T47D (cell line): ENCODE measurements at regions not wholly inside any gene's neighbourhood (a gene's known extent, or its start where the extent isn't known, plus 50 kb on each side); places are given as distances from the start of the nearest gene placed in this dataset.

Experiments
- DNase-seq, 2 experiments: peaks; one replicate each; pipeline versions ENCODE4 v3.0.0 to v3.0.0-alpha.2; 2011 to 2012; ENCODE audit warnings: low read depth in 1 of 2, low spot score in 1 of 2
- JUND ChIP-seq: IDR thresholded peaks from 2 replicates; pipeline ENCODE4 v1.6.1; 2012; ENCODE audit warnings: low read depth
- in situ Hi-C: cut with HindIII; loops from 2 replicates; pipeline ENCODE4 v1.10.0; 2016; ENCODE audit warnings: low sequenced_read_pairs, low pct_unique_long_range_greater_than_20kb

DNA sequence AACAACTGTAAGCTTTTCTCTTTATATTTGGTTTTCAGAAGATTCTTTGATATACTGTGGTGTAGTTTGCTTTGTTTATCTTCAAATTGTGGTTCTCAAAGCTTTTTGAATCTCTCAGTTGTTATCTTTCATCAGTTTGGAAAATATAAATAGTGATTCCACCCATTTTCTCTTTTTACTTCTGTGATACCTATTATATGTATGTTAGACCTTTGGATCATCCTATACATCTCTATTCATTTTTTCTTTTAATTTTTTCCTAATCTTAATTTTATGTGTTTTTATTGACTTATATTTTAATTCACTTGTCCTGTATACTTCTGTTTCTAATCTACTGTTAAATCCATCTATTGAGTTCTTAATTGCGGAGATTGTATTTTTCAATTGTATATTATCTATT lies 160.7 kb upstream of the COL8A1 start:
- no peak for TF ChIP-seq JUND
- in situ Hi-C loops = no loop called here
- DNase-seq = no peak

DNA sequence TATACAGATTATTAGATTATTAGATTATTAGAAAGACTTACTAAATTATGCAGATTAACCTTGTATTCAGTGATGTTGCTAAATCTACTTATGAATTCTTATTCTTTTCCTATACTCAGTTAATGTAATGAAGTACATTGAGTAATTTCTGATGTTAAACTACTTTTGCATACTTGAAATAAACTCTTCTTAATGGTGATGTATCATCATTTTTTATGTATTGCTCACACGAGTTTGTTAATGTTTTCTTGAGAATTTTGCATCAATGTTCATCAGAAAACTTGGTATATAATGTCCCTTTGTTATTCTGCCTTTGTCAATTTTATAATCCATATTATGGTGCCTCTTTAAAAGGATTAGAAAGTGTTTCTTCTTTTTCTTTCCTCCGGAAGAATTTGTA lies 163.2 kb upstream of the COL8A1 start:
- in situ Hi-C loops = no loop called here
- DNase-seq = no peak
- TF ChIP-seq JUND = no peak

DNA sequence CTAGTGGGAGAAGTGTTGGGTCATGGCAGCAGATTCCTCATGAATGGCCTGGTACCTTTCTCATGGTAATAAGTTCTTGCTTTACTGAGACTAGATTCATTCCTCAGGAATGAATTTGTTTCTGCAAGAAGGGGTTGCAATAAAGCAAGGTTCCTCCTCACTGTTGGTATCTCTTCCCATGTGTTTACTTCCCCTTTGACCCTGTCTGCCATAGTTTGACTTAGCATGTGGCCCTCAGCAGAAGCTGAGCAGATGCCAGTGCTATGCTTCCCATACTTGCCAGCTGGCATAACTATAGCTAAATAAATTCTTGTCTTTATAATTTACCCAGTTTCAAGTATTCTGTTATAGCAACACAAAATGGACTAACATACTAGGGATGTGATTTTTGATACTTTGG lies 163.6 kb upstream of the COL8A1 start:
- DNase-seq = no peak
- in situ Hi-C loops = no loop called here
- no peak for TF ChIP-seq JUND

DNA sequence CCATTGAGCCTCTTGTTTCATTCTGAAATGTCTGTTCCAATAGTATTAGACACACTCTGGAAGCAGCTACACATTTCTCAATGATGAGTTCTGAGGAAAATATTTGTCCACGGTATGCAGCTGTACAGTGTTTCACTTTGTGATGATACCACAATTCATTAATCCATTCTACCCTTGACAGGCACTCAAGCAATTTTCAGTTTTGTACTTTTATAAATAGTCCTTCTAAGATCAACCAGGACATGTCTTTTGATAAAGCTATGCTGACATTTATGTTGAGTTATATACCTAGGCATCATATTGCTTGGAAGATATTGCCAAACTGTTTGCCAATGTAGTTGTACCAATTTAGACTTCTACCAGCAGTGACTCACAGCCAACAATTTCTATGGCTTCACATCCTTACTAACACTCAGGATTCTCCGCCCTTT lies 165.1 kb upstream of the COL8A1 start:
- no peak for TF ChIP-seq JUND
- no peak for DNase-seq
- in situ Hi-C loops = no loop called here

DNA sequence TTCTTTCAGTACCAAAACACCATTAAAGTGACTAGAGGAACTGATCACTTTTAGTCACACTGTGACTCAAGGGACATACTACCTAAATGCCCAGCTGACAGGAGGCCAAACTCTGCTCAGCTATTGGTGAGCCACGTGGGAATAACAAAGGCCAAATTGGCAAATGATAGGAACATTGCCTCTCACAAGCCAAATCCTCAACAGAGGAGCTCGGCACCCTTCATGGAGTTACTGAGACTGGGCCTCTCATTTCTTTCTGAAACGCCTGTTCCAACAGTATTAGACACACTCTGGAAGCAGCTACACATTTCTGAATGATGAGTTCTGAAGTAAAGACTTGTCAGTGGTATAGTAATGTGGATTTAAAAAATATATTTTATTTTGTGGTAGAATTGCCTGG lies 166.0 kb upstream of the COL8A1 start:
- in situ Hi-C loops = no loop called here

DNA sequence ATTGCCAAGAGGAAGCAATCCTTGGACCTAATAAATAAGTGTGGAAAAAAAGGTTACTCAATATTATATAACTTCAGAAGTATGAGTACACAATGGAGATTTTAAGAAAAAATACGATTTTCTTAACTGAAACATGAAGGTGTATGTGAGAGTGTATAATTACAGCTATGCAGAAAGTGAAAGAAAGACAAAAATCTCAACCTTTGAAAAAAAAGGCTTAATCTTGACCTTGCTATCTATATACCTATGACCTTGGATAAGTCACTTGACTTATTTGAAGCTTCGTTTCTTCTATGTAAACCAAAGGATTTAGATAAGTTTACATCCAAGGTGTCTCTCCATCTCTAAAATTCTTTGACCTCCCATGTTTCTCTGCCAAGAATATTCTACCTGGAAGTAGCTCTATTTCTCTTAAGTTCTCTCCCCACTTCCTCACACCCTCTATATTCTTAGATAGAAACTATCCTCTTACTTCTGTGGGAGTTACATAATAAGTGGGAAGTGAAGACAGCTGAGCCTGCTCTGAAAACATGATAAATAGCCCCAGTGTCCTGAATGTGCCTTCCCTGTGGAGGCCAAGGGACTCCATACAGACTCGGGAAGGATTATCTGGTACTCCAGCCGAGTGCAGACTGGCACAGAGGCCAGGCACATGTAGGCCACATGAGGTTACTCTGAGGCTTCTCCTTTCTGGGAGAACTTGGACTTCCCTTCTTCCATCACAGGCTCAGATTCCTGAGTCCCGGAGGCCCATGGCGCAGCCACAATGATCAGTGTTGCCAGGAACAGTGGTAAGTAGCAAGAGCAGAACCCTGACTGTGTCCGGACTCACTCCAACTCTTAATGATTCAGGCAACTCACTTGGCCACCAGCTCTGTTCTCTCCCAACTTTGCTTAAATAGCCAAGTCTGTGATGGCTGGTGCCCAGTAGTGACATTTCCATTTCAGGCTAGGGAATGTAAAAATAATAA lies 166.8 kb upstream of the COL8A1 start:
- no peak for DNase-seq
- no peak for TF ChIP-seq JUND
- in situ Hi-C loops = no loop called here

More for the DNA sequence above, 166.0 kb upstream of the COL8A1 start:
- DNase-seq = no peak
- no peak for TF ChIP-seq JUND

DNA sequence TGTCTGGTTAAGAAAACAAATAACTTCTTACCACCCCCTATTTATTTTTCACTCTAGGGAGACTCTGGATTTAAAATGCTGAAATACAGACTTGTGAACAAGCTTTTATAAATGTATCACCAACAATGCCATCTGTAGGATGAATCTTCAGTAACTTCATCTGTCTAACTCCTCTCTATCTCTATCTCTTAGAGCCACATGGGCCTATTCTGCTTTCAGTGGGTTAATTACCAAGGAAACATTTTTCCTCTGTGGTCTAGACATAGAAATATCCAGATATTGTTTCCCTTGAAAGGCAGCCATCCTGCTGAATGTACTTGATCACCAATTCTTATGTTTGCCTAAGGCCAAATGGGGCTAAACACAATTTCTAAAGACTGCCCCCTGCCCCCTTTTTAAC lies 167.6 kb upstream of the COL8A1 start:
- no peak for DNase-seq
- no peak for TF ChIP-seq JUND
- in situ Hi-C loops = no loop called here

DNA sequence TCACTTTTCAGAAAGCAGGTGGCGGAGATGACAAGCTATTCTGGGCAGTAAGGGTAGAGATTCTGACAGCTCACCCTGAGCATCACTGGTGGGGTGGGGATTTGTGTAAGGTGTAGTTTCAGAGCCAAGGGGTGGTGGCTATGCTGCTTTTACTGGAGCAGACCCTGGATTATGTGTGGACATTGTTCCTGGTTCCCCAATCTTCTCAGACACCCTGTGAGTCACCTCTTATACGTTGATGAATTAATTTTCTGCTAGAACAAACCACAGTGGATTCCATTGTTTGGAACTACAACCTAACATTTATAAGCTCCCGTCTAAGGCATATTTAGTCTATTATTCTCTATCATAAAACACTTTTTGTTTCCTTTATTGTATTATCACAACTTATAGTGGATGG lies 169.5 kb upstream of the COL8A1 start:
- DNase-seq = no peak
- no peak for TF ChIP-seq JUND
- in situ Hi-C loops = no loop called here

DNA sequence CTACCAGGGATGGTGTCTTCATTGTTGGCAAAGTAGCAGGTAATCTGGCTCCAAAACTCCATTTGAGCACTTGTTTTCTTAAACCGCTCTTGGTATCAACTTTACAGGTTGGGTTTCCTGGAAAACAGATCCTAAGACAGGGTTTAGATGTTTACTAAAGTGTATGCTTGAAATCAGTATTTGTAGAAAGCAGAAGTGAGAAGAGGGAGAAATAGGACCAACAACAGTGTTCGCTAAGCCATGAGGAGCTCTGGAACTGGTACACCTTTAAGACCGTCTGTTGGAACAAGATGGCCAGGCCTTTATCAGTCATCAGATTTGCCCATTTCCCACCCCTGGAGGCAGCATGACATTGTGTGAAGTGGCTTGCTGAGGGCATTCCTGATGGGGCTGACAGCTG lies 171.0 kb upstream of the COL8A1 start:
- in situ Hi-C loops = no loop called here
- DNase-seq = no peak
- TF ChIP-seq JUND = no peak

DNA sequence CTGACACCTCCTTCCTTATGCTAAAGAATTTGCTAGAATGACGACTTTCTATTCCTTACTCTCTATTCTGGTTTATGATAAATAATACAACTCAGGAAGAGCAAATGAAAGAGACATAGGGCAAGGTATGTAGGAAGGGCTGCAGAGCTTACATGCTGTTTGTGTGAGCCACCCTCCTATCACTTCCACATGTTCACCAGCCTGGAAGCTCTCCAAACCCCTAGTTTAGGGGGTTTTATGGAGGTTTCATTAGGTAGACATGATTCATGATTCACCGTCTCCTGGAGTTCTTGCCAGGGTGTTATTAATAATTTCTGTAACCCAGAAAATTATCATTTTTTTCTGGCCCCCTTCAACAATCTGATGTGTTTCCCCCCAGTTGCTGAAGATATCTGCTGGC lies 172.1 kb upstream of the COL8A1 start:
- no peak for TF ChIP-seq JUND
- no peak for DNase-seq
- in situ Hi-C loops = no loop called here

DNA sequence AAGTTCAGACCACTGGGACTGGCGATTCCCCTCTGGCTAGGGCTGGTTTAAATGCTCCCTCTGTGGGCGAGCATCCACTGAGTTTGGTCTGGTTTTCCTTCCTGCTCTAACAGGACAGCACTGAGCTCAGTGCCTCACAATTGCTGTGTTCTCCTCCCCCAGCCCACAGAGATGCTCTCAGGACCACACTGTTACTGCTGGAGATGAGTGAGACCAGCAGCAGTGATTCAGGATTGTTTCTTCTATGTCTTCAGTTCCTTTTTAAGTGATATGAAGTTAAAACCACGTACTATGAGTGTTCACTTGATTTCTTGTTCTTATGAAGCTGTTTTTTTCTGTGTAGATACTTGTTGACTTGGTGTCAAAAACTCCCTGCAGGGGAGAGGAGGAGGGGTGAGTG lies 180.4 kb upstream of the COL8A1 start:
- TF ChIP-seq JUND = no peak
- no peak for DNase-seq
- in situ Hi-C loops = no loop called here

DNA sequence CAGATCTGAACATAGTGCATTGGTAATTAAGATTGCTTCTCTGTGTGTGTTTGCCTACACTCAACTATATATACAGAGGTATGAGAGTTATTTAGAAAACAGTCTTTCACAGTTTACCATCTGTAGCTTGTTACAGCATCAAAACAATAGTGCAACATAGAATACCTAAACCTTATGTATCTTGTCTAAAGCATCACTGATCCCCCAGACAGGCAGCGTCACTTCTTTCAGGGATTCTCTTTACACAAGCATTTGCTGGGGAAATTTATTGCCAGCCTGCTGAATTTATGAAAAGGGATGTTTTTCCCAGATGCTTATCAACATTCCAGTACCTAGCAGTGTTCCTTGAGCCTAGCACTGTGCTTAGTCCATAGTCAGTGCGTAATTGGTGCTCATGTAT lies 195.8 kb upstream of the COL8A1 start:
- TF ChIP-seq JUND = no peak
- no peak for DNase-seq
- in situ Hi-C loops = no loop called here

DNA sequence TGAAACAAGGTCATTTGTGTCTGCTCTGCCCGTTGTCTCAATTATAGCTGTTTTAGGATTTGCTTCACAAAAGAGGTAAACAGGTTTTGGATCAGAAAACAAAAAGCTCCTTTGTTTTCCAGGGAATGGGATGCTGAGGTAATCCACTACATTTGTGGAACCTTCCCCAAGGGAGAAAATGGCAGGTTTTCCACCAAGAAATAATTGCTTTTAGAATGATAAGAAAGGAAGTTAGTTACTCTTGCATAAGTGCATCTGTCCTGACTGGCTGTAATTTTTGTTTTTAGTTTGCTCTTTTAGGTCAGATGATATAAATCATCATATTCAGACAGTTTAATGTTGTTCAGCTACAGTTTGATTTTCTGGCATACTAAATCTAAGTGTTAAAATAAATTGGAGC lies 198.5 kb upstream of the COL8A1 start:
- TF ChIP-seq JUND = no peak
- no peak for DNase-seq
- in situ Hi-C loops = no loop called here

DNA sequence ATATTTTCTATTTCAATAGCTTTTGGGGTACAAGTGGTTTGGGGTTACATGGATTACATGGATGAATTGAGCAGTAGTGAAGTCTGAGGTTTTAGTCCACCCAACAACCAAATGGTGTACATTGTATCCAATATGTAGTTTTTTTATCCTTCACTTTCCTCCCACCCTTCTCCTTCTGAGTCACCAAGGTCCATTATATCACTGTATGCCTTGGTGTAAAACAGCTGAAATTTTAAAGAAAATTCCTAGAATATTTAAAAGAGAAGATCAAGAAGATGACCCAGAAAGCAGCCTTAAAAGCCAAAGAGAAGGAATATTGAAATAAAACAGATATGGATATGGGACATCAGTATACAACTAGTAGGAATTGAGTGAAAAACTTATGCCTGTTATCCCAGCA lies 204.2 kb upstream of the COL8A1 start:
- no peak for TF ChIP-seq JUND
- DNase-seq = no peak
- in situ Hi-C loops = no loop called here
